Transverse colon (tissue), 4 donors: ENCODE measurements at regions not wholly inside any gene's neighbourhood (a gene's known extent, or its start where the extent isn't known, plus 50 kb on each side); places are given as distances from the start of the nearest gene placed in this dataset.

Experiments
- CTCF ChIP-seq, 5 experiments: fragments of 200-600 bp in 3 of 5; fragments of 450-650 bp in 2 of 5; sonication (generic) in 3 of 5; IDR thresholded peaks; 1 replicate in 2 of 5; 2 replicates in 3 of 5; pipeline ENCODE4 v1.5.1; 2016 to 2017; ENCODE audit warnings: antibody characterized with exemption in 5 of 5, inconsistent platforms in 3 of 5, mild to moderate bottlenecking in 2 of 5, moderate library complexity in 1 of 5
- EP300 ChIP-seq: sonication (generic); formaldehyde crosslinking; IDR thresholded peaks from one replicate; pipeline ENCODE4 v1.6.1; 2017; ENCODE audit warnings: antibody characterized with exemption, low read depth
- POLR2A ChIP-seq: fragments of 450-650 bp; IDR thresholded peaks from one replicate; pipeline ENCODE4 v1.6.1; 2016; ENCODE audit warnings: antibody characterized with exemption, mild to moderate bottlenecking, moderate library complexity
- POLR2AphosphoS5 ChIP-seq, 3 donors: sonication (generic); formaldehyde crosslinking; IDR thresholded peaks; one replicate each; pipeline ENCODE4 v1.6.1; 2016; ENCODE audit warnings: antibody characterized with exemption in 3 of 3

GRCh38 chrX:16445166-16445752 is 204.7 kb upstream of the S100G start:
- TF ChIP-seq EP300: no peak
- TF ChIP-seq POLR2AphosphoS5 (IDR thresholded peaks at IDR 0.05): no peak
- peak; percentile 40 to 65 (median 49) for TF ChIP-seq CTCF (IDR thresholded peaks at IDR 0.05)
- TF ChIP-seq POLR2A: no peak
